ENCODE measurements at regions not wholly inside any gene's neighbourhood (a gene's known extent, or its start where the extent isn't known, plus 50 kb on each side); places are given as distances from the start of the nearest gene placed in this dataset.
"Not testable (repeated sequence)": the region's sequence is repeated elsewhere in the genome, so short reads cannot be mapped to it uniquely, and the experiment has no call there.

DNA sequence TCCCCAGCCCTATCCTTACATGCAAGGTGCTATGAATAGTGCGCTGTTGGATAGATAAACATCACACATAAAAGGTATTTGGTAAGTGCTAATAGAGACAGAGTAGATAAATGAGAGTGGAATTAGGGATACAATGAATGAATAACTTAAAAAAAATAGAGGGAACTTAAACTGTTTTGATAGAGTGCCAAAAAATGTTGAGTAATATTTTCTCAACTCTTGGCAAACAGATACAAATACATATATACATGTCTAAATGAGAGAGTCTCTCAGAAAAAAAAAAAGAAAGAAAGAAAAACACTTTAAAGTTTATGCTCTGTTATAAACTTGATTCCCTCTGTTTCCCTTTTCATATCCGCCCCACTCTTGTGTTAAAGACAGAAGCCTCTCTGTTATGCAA is 667.4 kb downstream of the ROBO2 start:
- DNase-seq: no peak

DNA sequence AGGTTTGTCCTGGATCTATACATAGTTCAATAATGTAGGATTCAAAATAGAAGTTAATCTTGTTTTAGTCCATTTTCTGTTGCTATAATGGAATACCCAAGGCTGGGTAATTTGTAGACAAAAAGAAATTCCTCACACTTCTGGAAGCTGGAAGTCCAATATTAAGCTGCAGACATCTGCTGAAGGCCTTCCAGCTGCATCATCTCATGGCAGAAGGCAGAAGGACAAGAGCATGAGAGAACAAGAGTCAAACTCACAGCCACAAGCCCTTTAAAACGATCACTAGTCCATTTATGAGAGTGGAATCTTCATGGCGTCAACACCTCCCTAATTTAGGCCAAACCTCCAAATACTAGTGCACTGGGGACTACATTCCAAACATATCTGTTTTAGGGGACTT is 669.3 kb downstream of the ROBO2 start:
- no peak for DNase-seq

DNA sequence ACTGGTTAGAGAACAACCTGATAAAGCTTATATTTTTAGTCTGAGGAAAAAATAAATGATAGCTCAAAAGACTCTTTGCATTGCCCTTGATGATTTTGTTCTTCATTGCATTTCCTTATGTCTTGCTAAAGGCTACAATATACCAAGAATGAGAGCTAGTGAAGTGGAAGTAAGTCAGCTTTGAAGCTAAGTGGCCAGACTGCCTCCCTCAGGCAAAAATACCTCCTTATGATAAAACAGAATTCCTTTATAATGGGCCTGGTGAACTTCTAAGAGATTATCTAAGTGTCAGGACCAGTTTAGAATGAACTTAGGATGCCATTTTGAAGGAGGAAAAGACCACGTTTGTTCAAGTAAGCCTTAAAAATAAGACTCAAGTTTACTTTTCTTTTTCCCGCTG is 678.4 kb downstream of the ROBO2 start:
- DNase-seq: no peak

DNA sequence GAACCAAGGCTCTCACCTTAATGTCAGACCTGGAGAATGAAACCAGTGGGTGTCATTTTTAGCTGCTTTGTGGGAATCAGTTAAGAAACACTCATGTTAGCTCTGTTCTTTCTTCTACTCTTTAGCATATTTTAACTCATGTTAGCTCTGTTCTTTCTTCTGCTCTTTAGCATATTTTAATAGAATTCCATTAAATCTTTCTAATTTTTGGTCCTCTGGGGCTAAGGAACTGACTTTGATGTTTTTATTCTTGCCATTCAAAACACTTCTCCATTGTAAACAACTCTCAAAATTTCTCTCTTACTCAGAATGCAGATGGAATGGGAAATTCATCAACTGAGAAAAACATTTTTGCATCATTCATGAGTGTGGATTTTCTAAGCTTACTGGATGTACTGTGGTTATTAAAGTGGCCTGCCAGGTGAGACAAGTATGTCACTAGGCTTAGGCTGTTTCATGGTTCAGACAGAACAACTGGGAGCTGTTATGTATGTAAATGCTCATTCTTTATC is 680.6 kb downstream of the ROBO2 start:
- DNase-seq: no peak

- DNase-seq: no peak
These were observed 686.6 kb downstream of the ROBO2 start for GRCh38 chr3:77726517-77726916.

DNA sequence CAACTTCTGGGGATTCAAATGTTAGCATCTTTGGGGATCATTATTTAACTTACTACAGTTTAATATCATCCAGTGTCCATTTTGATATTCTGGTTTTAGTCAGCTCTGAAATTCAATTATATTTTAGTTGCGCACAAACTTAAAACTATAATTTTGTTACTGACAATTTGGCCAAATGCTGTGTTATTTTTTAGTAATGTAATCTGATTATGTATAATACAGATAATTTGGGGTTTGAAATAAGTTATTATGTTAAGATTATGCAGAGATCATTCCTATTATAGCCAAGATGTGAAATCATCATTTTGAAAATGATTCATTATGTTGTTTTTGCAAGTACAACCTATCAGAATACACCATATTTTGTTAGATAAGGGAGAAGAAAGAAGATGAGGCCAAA is 706.1 kb downstream of the ROBO2 start:
- no peak for DNase-seq

DNA sequence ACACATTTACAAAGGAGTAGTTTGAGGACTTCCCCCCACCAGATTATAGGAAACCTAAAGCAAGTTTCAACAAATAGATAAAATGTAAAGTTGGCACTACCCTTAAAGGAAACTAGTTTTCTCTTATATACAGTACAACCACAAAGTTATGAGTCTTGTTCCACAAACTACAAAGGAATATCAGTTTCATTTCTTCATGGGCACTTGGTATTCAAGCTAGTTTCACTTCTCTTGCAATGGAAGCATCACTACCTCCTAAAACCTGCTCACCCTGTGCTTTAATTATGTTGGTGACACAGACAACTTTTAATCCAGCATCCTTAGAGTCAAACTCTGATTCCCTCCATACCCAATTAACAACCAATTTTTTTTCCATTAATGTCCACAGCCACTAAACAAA is 707.0 kb downstream of the ROBO2 start:
- DNase-seq: no peak

- DNase-seq: not testable (repeated sequence)
These were observed 716.6 kb downstream of the ROBO2 start for GRCh38 chr3:77756397-77756975.

DNA sequence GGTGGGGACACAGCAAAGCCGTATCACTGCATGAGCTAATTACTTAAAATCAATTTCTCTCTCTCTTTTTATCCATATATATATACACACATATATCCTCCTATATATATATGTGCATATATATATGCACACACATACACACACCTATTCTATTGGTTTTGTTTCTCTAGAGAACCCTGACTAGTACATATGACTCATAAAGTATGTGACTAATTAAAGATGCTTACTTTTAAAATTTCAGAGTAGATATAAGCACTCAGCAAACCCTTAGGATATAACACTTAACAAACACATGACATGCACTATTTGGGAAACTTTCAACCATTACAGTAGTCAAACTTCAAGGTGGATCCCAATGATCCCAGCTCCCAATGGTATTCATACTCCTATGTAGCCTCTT is 732.6 kb downstream of the ROBO2 start:
- no peak for DNase-seq

DNA sequence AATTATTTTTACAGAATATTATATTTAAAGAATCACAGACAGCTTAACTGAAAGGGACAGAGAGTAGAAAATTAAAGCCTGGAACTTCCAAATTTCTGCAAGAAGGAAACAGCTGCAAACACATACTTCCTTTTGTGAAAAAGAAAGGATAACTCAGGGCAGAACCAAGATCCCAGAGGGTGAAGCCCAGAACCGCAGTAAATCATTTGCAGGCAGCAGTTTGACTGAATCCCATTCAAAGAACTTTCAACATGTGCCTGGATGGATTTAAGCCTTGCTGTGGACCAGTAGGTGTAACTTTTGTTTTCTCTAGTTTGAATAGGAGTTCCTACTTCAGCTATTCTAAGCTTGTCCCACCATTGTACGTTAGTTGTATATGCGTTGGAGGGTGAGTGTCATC is 733.2 kb downstream of the ROBO2 start:
- no peak for DNase-seq

DNA sequence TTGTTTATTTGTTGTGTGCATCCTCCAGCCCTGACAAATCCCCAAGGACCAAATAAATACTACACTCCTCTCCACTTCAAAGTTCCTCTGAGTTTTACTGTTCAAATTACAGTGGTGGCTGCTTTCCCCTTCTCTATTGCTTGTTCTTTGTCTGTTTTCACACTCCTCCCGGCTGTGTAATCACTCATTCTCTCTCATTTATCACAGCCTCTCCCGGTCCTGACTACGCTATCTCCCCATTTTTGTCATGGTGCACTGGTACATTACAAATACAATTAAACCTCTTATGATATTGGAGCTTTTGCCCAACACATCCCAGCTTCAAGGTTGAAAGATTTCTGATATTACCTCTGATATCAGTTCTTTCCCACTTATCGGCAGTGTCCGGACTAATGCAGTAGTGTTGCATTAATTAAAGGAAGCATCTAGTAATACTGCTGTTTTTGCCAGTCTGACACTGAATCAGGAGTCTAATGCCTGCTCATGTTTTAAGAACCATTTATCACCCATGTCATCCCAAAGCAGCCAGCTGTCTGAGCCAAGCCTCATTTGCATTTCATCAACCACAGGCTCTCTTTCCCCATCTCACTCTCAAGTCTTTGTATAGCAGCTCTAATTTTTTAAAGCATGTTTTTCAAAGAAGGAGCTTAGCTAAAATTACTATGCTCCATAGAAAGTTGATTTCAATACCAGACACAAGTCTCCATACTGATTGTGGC is 740.5 kb downstream of the ROBO2 start:
- DNase-seq: no peak

- no peak for DNase-seq
These were observed 746.3 kb downstream of the ROBO2 start for GRCh38 chr3:77786216-77786615.

- no peak for DNase-seq
These were observed 755.1 kb downstream of the ROBO2 start for GRCh38 chr3:77795013-77795412.

DNA sequence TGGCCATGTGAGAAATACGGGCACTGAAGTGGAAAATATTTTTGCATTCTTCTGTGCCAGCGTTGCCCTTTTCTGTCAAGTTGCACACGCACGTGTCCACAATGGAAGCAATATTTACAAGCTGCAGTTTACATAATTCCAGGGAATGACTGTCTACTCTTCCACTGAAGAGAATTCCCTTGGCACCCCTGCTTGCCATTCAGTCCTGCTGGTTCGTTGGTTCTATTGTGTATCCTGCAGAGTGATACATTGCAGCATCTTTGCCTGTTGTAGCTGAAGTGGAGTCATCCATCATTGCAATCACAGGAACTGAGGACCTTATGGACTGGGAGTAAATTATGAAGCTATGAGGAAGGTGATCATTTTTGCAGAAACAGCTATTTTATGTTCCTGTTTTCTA is 759.4 kb downstream of the ROBO2 start:
- DNase-seq: no peak

GRCh38 chr3:77800893-77801292 is 761.0 kb downstream of the ROBO2 start:
- DNase-seq: no peak

DNA sequence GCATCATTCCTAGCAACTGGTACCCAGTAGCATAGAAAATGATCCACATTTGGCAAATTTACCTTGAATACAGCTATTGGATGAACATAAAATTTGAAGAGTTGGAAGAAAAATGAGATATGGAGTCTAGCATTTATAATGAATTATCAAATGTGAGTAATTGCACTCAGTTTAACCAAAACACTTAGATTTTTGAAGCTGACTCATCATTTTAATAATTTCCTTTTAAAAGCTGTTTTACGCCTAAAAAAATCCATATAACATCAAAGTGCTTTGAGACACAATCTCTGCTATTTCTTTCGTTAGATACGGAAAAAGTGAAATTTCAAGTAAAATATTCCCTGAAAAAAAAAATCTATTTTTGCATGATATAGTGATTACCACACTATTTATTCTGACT is 767.4 kb downstream of the ROBO2 start:
- DNase-seq: no peak

DNA sequence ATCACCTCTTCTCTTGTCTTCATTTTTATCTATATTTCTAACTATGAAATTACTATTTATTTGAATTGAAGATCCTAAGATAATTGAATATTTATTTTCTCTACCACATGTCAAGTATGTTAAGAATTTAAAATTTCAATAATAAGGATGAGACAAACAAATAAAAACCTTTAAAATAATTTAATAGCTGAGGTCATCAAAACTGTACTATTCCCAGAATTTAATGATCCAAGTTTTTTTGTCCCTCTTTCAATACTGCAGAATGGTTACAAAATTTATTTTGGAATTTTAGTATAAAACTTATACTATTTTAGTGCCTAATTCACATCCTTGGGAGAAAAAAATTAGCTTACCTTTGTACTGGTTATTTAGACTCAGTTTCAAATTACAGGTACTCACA is 774.9 kb downstream of the ROBO2 start:
- DNase-seq: no peak

GRCh38 chr3:77815467-77815866 is 775.6 kb downstream of the ROBO2 start:
- DNase-seq: no peak

DNA sequence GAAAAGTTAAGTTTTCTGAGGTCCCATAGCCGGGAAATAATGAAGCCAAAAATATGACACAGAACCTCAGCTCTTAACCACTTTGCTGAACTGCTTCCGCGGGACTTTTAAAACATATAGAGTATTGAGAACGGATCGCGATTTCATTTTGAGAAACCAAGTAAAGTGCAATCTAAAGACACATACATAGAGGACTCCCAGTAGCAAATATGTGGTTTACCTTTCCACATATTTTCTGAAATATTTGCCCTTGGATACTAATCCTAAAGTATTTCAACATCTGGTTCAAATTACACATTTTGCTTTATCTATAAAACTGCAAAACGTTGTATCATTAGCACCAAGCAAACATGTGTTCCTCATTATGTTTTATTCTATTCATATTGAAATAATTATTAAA is 776.5 kb downstream of the ROBO2 start:
- DNase-seq: no peak

- DNase-seq: no peak
These were observed 785.3 kb downstream of the ROBO2 start for GRCh38 chr3:77825001-77825827.

- peak; percentile 29 for DNase-seq
These were observed 796.0 kb downstream of the ROBO2 start for GRCh38 chr3:77835921-77836320.

- DNase-seq: no peak
These were observed 797.6 kb downstream of the ROBO2 start for GRCh38 chr3:77837456-77838025.

DNA sequence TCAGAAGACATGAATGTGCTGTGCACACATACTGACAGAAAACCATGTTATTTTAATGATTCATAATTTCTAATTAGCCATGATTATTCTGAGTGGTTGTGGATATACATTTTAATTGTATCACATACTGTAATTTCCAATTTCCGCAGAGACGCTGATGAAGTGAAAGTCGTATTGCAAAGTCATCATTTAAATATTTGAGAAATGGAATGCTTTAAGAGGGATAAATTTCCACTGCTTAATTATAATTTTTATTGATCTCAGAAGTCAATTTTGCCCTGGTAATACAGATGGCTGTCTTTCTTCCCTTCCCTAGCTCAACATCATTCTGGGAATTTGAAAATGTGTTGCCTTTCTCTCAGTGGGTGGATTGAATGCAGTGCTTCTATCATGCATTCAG is 819.3 kb downstream of the ROBO2 start:
- DNase-seq: no peak

Data from tongue (tissue), 1 donor.